HG02798 (cell line): ENCODE measurements at regions not wholly inside any gene's neighbourhood (a gene's known extent, or its start where the extent isn't known, plus 50 kb on each side); places are given as distances from the start of the nearest gene placed in this dataset.

Source experiments
- ATAC-seq: cut with Tn5 transposase; IDR thresholded peaks from one replicate; pipeline ENCODE4 v1.9.1; 2021; ENCODE audit warnings: mild to moderate bottlenecking; ENCODE audit not compliant: unreplicated experiment, poor library complexity

GRCh38 chr12:104814944-104815343, 143.1 kb downstream of the SLC41A2 start:
- ATAC-seq: no peak
